LNCaP clone FGC (cell line): ENCODE measurements at regions not wholly inside any gene's neighbourhood (a gene's known extent, or its start where the extent isn't known, plus 50 kb on each side); places are given as distances from the start of the nearest gene placed in this dataset.
A peak's percentile ranks its signal among the peaks of the same experiment; 100 is the strongest.

Experiments
- DNase-seq: peaks from one replicate; pipeline ENCODE4 v3.0.0-alpha.2; 2011; ENCODE audit warnings: low read depth
- H3K4me3 ChIP-seq: 2 replicates; pipeline ENCODE4 v1.5.1; 2011; ENCODE audit warnings: mild to moderate bottlenecking, low read depth, low read length, control low read depth
- CTCF ChIP-seq: IDR thresholded peaks from 2 replicates; pipeline ENCODE4 v1.5.1; 2012; ENCODE audit warnings: mild to moderate bottlenecking; ENCODE audit not compliant: control insufficient read depth, insufficient read depth; ENCODE audit errors: extremely low read depth

GRCh38 chr11:87871056-87871455 is 304.2 kb downstream of the RAB38 start:
- H3K4me3 ChIP-seq: no peak overlapping the region
- no peak for TF ChIP-seq CTCF
- DNase-seq: no peak

GRCh38 chr11:87870086-87870485 is 305.2 kb downstream of the RAB38 start:
- no peak for TF ChIP-seq CTCF
- H3K4me3 ChIP-seq: no peak overlapping the region
- DNase-seq: no peak

DNA sequence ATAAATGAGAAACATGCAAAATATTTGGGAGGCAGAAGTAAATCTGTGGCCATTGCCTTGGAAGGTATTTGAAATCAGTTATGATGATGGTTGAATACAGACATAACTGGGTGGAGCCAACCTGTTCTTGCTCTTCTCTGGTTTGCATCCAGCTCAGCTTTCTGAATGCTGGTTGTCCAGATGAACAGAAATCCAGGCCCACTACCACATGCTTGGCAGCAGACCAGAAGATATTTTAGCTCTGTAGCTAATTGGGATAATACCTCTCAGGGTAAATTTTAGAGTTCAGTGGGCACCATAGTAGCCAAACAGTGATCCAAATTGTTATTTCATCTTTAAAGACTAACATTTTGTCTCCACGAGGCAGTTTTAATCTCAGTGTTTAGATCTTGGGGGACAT is 308.3 kb downstream of the RAB38 start:
- no peak overlapping the region for H3K4me3 ChIP-seq
- no peak for TF ChIP-seq CTCF
- DNase-seq: no peak

GRCh38 chr11:87861030-87861429 is 314.2 kb downstream of the RAB38 start:
- DNase-seq: no peak
- no peak overlapping the region for H3K4me3 ChIP-seq
- no peak for TF ChIP-seq CTCF

DNA sequence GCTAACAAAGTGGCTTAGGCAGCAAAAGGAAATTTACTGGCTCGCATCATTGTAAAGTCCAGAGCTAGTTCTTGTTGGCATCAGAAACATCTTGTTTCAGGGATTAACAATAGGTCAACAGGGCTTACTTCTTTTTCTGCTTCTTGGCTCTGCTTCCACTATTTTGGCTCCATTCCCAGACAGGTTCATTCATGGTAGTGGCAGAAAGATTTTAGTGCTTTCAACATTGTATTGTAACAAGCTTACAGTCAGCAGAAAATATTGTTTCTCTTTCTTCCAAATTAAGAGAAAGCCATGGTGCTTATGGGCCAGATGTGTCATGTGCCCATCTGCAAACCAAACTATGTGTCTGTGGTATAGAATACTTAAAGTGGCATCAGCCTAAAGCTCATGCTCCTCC is 315.6 kb downstream of the RAB38 start:
- no peak for TF ChIP-seq CTCF

DNA sequence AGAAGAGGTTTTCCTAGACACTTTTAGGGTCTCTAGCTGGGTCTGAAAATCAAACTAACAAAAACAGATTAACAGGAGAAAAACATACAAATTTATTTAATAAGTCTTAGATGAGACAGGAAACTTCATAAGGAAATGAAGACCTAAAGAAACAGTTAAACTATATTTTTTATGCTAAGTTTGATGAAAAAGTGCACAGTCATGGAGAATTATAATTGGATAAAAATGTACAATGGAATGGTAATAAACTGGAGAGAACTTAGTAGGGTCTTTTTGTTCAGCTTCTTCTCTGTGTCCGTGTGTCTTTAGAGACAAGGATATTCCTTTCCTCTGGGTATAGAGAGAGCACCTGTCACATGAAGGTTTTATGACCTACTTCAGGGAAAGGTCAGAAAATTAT is 323.4 kb downstream of the RAB38 start:
- no peak for DNase-seq
- H3K4me3 ChIP-seq: no peak overlapping the region
- TF ChIP-seq CTCF: no peak

More for the DNA sequence above, 315.6 kb downstream of the RAB38 start:
- H3K4me3 ChIP-seq: no peak overlapping the region
- peak; percentile 7 for DNase-seq

GRCh38 chr11:87851234-87851633 is 324.0 kb downstream of the RAB38 start:
- no peak for TF ChIP-seq CTCF
- DNase-seq: no peak
- H3K4me3 ChIP-seq: no peak overlapping the region
